ENCODE measurements at regions not wholly inside any gene's neighbourhood (a gene's known extent, or its start where the extent isn't known, plus 50 kb on each side); places are given as distances from the start of the nearest gene placed in this dataset.
"Not testable (repeated sequence)": the region's sequence is repeated elsewhere in the genome, so short reads cannot be mapped to it uniquely, and the experiment has no call there.

- no peak for DNase-seq (ENCODE audit: low spot score)
Observed at GRCh38 chr1:38787041-38787440, 72.5 kb downstream of the RRAGC start.

GRCh38 chr1:38786040-38786436 is 73.5 kb downstream of the RRAGC start:
- DNase-seq (ENCODE audit: low spot score): no peak

GRCh38 chr1:38785285-38786039 is 74.1 kb downstream of the RRAGC start:
- no peak for DNase-seq (ENCODE audit: low spot score)

GRCh38 chr1:38784452-38785284 is 74.9 kb downstream of the RRAGC start:
- no peak for DNase-seq (ENCODE audit: low spot score)

- DNase-seq (ENCODE audit: low spot score): no peak
Observed at GRCh38 chr1:38783640-38784229, 75.8 kb downstream of the RRAGC start.

GRCh38 chr1:38781872-38782617 is 77.5 kb downstream of the RRAGC start:
- DNase-seq (ENCODE audit: low spot score): no peak

- no peak for DNase-seq (ENCODE audit: low spot score)
Observed at GRCh38 chr1:38780133-38780532, 79.4 kb downstream of the RRAGC start.

- no peak for DNase-seq (ENCODE audit: low spot score)
Observed at GRCh38 chr1:38779491-38779890, 80.1 kb downstream of the RRAGC start.

GRCh38 chr1:38778521-38778920 is 81.1 kb downstream of the RRAGC start:
- DNase-seq (ENCODE audit: low spot score): no peak

- DNase-seq (ENCODE audit: low spot score): no peak
Observed at GRCh38 chr1:38778051-38778450, 81.5 kb downstream of the RRAGC start.

GRCh38 chr1:38777464-38777957 is 82.1 kb downstream of the RRAGC start:
- DNase-seq (ENCODE audit: low spot score): no peak

GRCh38 chr1:38776466-38777065 is 83.0 kb downstream of the RRAGC start:
- DNase-seq (ENCODE audit: low spot score): no peak

- no peak for DNase-seq (ENCODE audit: low spot score)
Observed at GRCh38 chr1:38775175-38775845, 84.3 kb downstream of the RRAGC start.

- no peak for DNase-seq (ENCODE audit: low spot score)
Observed at GRCh38 chr1:38773483-38773882, 86.1 kb downstream of the RRAGC start.

- no peak for DNase-seq (ENCODE audit: low spot score)
Observed at GRCh38 chr1:38772953-38773352, 86.6 kb downstream of the RRAGC start.

GRCh38 chr1:38772026-38772425 is 87.5 kb downstream of the RRAGC start:
- DNase-seq (ENCODE audit: low spot score): no peak

- not testable (repeated sequence) for DNase-seq (ENCODE audit: low spot score)
Observed at GRCh38 chr1:38770516-38771173, 88.9 kb downstream of the RRAGC start.

GRCh38 chr1:38766125-38766524 is 93.4 kb downstream of the RRAGC start:
- no peak for DNase-seq (ENCODE audit: low spot score)

GRCh38 chr1:38763121-38763520 is 96.5 kb downstream of the RRAGC start:
- DNase-seq (ENCODE audit: low spot score): no peak

- no peak for DNase-seq (ENCODE audit: low spot score)
Observed at GRCh38 chr1:38760562-38760961, 99.0 kb downstream of the RRAGC start.

GRCh38 chr1:38758820-38759219 is 100.8 kb downstream of the RRAGC start:
- no peak for DNase-seq (ENCODE audit: low spot score)

Measured in kidney capillary endothelial cell (primary cell).